ENCODE measurements at regions not wholly inside any gene's neighbourhood (a gene's known extent, or its start where the extent isn't known, plus 50 kb on each side); places are given as distances from the start of the nearest gene placed in this dataset.

GRCh38 chr12:58567189-58567588, 353.1 kb downstream of the LRIG3 start:
- ChIA-PET POLR2A (no interaction called here), CTCF (no interaction called here)
- H3K4me1 ChIP-seq (ENCODE audit: control insufficient read depth, insufficient read depth, low read length) = no peaks in the 10 kb centered on the region
- H3K27me3 ChIP-seq (ENCODE audit: control insufficient read depth, insufficient read depth, low read length) = no peaks in the 10 kb centered on the region
- BruUV-seq (replicated peaks) = no TSS peak
- no peak overlapping the region for H3K27ac ChIP-seq (ENCODE audit: low read length)
- in situ Hi-C loops (cut with HindIII; ENCODE audit: low pct_unique_long_range_greater_than_20kb, low sequenced_read_pairs) = no loop called here
- DNase-seq (ENCODE audit: low read depth, low spot score) (no peak), ATAC-seq (no peak)
- no peaks in the 10 kb centered on the region for H3K9me3 ChIP-seq (ENCODE audit: control insufficient read depth, insufficient read depth, low read depth, low read length)
- no peak for TF ChIP-seq SIN3A (IDR thresholded peaks at IDR 0.05; ENCODE audit: borderline replicate concordance, insufficient read depth, low read depth, low read length)
- no peak for TF ChIP-seq REST (IDR thresholded peaks at IDR 0.05; ENCODE audit: insufficient read depth in 1 of 2, low read depth in 2 of 2, low read length in 1 of 2)
- TF ChIP-seq POLR2AphosphoS5 (IDR thresholded peaks at IDR 0.05; ENCODE audit: low read depth, low read length) = no peak
- TF ChIP-seq CTCF (IDR thresholded peaks at IDR 0.05) = no peak
- TF ChIP-seq TCF7L2 (IDR thresholded peaks at IDR 0.05; ENCODE audit: low read depth, low read length) = no peak
- no peaks in the 10 kb centered on the region for H3K36me3 ChIP-seq (ENCODE audit: control insufficient read depth, insufficient read depth, low read length)
- no peak overlapping the region for H3K4me3 ChIP-seq (ENCODE audit: low read depth in 2 of 2, low read length in 2 of 2)
- intact Hi-C loops (cut with micrococcal nuclease; ENCODE audit: unreplicated experiment) = no loop called here

GRCh38 chr12:58570411-58570810, 349.9 kb downstream of the LRIG3 start:
- Histone ChIP-seq H3K36me3 (ENCODE audit: control insufficient read depth, insufficient read depth, low read length) (no peaks in the 10 kb centered on the region), H3K9me3 (ENCODE audit: control insufficient read depth, insufficient read depth, low read depth, low read length) (no peaks in the 10 kb centered on the region), H3K27ac (ENCODE audit: low read length) (no peak overlapping the region), H3K4me3 (ENCODE audit: low read depth in 2 of 2, low read length in 2 of 2) (no peak overlapping the region), H3K4me1 (ENCODE audit: control insufficient read depth, insufficient read depth, low read length) (no peaks in the 10 kb centered on the region), H3K27me3 (ENCODE audit: control insufficient read depth, insufficient read depth, low read length) (no peaks in the 10 kb centered on the region)
- in situ Hi-C loops (cut with HindIII; ENCODE audit: low pct_unique_long_range_greater_than_20kb, low sequenced_read_pairs) (no loop called here), intact Hi-C loops (cut with micrococcal nuclease; ENCODE audit: unreplicated experiment) (no loop called here)
- DNase-seq (ENCODE audit: low read depth, low spot score) = no peak
- POLR2A ChIA-PET = no interaction called here
- ATAC-seq = no peak
- CTCF ChIA-PET = no interaction called here
- no TSS peak for BruUV-seq (replicated peaks)
- no peak for TF ChIP-seq CTCF (IDR thresholded peaks at IDR 0.05)
- TF ChIP-seq REST (IDR thresholded peaks at IDR 0.05; ENCODE audit: insufficient read depth in 1 of 2, low read depth in 2 of 2, low read length in 1 of 2) = no peak
- no peak for TF ChIP-seq POLR2AphosphoS5 (IDR thresholded peaks at IDR 0.05; ENCODE audit: low read depth, low read length)
- no peak for TF ChIP-seq SIN3A (IDR thresholded peaks at IDR 0.05; ENCODE audit: borderline replicate concordance, insufficient read depth, low read depth, low read length)
- no peak for TF ChIP-seq TCF7L2 (IDR thresholded peaks at IDR 0.05; ENCODE audit: low read depth, low read length)

All from Panc1 (cell line).